Pons (tissue), 1 donor: ENCODE measurements at regions not wholly inside any gene's neighbourhood (a gene's known extent, or its start where the extent isn't known, plus 50 kb on each side); places are given as distances from the start of the nearest gene placed in this dataset.
"Not testable (repeated sequence)": the region's sequence is repeated elsewhere in the genome, so short reads cannot be mapped to it uniquely, and the experiment has no call there.

Experiments used
- DNase-seq: peaks from one replicate; pipeline ENCODE4 v3.0.0-alpha.2; 2016; ENCODE audit warnings: low spot score

DNA sequence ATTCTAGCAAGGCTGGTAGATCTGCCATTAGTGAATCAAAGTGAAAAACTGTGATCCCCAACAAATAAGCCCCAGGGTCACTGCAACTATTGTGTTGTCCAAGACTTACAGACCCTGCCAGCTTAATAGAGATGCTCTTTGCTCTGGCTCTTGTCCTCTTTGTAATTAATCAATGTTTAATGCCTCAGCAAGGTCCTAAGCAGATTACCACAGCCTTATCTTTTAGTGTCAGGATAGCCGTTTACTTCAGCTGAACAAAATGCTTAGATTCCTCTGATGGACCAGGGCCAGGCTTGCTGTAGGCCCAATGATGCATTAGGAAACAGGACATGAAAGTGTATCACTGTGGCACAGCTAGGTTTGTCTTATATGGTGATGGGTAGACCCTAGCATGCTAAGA, 353.3 kb downstream of the HACE1 start:
- no peak for DNase-seq

DNA sequence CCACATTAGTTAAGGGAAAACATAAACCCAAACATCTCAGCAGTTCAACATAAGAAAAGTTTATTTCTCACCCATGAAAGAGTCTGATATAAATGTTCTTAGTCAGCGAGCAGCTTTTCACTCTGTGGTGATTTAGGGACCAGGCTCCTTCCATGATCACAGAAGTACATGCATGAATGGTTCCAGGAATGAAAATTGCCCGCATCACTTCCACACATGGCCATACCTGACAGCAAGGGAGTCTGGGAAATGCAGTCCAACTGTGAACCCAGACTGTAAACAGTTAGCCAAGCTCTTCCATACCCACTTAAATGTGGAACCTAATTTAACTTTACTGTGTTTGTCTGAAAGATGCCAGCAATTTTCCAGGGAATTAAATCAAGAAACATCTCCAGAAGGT, 353.9 kb downstream of the HACE1 start:
- no peak for DNase-seq

DNA sequence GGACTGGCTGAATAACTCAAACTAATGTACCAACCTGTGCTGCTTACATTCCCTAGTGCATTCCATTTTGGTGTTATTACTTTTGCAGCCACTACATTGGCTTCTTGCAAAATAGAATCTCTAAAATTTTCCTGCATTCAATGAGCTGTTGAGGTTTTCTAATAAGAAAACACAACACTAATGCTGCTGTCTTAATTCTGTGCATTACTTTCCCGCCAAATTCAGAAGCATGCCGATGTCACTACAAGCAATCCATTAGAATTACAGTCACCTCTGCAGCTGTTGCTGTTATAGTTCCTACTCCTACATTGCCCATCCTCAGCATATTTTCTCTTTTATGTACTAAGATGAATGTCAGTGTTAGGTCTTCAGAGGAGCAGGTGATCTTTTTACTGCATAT, 359.5 kb downstream of the HACE1 start:
- DNase-seq: no peak

DNA sequence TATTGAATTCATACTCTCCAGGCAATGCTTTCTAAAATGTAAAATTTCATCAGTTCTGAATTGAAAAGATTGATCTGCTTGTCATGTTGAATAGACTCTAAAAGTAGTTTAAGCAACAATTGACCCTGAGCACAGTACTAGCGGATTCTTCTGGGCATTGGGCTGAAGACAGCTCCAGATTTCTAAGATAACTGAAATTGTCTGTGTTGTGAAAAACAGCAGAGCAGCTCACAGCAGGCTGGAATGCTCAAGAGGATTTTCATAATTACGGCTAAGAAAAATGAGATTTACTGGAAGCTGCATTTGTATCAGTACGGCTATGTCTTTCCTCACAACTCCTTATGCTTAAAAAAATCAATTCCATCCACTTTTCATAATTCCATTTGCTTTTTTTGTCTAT, 373.7 kb downstream of the HACE1 start:
- DNase-seq: no peak

DNA sequence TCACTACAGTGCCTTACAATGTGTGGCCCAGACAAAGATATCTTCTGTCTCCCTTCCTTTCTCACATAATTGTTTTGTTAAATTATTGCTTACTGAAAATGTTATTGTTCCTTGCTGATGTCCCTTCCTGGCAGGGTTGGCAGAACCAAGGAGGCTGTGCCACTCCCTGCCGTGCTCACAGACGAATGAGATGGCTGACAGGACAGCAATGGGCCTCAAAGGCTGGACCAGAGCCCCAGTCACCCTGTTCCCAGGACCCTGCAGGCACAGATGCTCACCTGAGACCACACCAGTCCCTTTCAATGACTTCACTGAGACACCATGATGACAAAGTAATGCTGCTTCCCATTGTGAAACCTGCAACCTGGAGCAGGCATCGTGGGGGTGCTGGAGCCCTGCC, 375.1 kb downstream of the HACE1 start:
- no peak for DNase-seq

DNA sequence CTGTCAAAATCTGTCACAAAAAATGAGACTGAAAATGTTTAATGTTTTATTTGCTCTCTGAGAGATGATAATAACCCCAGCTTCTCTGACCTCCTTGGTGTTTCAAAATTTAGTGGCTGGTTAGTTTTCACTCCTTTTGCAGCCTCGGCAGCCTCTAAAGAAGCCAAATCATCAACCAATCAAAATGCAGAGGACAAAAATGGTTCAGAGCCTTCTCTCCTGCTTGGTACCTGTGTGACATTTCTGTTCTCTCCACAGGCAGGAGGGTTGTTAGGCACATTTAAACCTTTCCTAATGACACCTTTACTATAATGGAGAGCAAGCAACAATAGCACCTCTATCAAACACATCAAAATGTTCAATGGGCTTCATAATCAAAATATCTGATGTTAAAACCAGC, 375.5 kb downstream of the HACE1 start:
- no peak for DNase-seq

DNA sequence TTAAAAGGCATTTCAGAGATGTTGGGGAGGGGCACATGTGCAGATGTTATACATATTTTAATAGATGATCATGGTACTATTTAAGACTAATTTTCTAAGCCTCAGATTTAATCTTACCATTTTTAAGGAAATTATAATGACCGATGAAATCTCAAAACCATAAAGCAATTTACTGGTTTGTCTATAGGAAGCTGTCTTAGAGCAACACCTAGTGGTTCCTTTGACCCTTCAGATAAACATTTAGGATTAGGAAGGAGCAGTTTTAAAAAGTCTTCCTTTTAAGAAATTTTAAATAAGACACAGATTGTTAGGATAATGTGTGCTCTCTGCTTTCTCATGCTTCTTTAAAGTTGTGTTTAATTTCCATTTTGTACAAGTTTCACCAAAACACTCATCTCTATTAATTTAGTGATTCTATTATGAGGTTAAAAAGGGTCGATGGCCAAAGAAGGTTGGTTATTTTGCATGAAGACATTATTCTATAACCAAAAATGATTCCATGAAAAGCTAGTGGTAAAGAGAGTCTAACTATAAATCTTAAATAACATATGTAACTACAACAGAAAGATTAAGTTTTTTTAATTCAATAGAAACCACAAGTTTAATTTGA, 376.4 kb downstream of the HACE1 start:
- no peak for DNase-seq

DNA sequence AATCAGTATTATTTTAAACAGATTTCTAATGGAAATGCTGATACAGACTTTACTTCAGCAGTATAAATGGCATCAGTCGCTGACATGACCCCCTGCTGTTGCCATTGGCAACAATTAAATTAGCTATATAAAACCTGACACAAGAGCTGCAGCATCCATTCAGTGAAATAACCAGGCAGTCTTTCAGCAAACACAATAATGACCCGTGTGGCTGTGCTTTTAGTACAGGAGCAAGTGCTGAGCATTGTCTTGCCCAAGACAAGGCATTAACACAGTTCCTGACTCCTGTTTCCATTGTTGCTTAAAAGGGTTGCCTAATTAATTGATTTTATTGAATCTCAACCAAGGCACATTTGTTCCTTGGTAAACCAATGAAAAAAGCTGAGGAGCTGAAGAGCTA, 382.1 kb downstream of the HACE1 start:
- no peak for DNase-seq

DNA sequence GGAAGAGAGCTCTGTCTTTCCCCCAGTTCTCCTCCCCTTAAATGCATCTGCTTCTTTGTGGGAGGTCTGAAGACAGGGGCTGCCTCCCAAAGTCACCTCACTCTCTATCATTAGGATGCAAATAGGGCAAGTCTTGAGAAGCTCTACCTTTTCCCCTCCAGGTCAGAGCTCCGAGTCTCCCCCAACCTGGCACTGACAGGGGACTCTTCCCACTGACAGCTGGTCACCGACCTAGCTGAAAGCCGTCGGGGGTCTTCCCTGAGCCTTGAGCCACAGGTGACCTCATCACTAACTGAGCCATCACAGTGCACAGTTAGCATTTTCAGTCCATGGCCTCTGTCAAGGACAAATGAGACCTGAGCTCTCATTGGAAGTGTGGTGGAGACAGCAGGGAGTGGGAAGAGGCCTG, 386.7 kb downstream of the HACE1 start:
- no peak for DNase-seq

DNA sequence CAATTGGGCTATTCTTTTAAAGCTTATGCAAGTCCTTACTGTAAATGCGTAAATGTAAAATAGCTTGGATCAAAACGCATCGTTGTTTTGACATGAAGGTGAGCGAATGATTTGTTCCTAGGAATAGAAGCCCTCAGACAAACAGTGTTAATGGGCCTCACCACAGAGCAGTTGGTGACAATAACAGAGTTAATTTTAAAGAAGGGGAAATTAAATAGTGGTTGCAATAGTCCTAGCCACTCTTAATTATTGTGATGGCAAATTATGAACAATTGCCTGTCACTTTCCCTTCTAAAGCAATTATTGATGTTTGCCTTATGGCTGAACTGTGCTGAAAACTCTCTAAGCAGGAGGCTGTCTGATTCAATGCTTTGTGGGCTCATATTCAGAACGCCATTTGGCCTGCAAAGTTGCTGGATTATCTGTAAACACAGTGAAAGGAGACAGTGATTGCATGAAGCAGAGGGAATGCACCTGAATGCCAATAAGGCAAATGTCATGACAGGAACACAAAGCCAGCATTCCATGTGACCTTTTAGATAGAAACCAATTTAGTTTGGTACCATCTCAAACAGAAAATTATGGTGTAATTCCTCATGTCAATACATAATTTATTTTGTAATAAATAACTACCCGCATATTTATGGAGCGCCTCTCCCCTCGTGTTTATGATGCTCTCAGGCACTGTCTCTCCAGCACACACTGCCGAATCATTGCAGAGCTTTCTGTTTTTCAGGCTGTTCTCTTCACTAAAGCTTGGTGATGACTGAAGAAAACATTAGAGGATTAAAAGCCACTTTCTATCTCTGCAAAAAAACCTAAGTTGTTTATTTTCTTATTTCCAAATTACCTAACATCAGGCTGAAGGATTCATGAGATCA, 387.5 kb downstream of the HACE1 start:
- peak; percentile 17 for DNase-seq

DNA sequence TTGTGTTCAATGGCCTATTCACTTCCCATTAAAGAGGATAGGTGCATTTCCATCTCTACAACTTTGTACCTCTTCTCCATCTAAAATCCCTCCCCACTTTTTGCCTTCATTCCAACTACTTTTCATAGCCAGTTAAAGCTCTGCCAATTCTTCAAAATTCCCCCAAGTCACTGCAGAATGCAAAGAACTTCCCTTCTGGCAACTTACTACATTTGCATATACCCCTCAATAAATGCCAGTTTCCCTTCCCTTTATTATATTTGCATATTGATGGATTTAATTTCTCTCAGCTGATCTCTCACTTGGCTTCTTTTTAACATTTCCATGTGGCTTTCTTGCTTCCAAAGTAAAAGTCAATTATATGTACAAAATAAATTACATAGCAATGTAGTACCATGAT, 393.4 kb downstream of the HACE1 start:
- DNase-seq: no peak

DNA sequence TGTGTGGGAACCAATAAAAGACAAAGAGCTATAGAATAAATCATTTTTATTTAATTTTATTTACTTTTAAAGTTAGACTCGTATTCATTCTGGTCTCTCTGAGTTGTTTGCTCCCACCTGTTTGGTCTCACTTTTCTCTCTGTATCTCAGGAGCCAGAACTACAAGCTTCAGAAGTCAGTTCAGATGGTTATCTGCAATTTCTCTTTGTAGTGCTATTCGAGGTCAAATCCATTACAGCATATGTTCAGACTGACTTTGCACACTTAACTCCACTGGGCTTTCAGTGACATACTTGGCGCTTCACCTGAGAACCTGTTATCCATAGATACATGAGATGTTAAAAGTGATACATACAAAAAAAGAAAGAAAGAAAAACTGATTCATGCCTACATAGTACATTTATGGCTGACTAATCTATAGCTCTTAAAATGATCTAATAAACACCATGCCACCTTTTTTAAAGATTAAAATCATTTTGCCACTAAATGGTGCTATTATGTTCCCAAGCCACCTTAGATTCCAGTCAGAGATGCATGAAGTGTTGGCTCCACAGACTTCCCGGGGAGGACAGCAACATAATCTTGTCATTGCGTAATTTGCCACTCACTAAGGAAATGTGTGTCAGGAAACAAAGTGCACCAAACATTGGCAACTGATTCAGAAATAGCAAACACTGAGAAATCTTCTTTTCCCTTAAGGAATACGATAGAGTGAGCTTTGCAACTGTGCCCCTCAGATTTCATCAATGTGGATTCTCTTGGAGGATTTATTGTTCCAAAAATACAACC, 396.7 kb downstream of the HACE1 start:
- no peak for DNase-seq

DNA sequence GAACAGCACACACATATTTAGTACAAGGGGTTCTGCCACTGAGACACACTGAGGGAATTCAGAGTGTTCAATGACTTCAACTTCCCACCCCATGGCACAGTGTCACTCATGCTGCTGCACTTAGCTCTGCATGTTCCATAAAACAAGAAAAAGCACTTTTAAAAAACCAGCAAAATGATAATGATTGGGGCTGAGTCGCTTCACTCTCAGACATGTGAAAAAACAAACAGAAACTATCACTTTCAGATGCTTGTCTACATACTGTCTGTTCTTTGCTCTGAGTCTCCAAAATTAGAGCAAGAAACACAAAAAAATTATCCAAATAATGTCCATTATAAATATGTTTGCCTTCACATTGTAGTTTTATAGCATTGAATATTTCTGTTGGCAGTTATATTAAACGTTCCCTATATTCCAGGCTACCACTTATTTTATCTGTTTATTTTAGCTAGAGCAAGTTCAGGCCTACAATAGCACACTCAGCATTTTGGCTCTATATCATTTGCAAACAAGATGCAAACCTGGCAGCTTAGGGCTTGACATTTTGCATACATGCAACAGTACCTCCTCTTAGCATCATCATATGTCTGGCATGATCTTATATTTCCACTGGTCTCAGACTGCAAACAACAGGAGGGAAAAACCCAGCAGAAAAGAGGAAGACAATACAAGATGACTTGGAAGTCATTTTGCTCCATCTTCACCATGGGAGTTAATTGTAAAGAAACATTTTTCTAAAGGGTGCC, 398.8 kb downstream of the HACE1 start:
- no peak for DNase-seq

DNA sequence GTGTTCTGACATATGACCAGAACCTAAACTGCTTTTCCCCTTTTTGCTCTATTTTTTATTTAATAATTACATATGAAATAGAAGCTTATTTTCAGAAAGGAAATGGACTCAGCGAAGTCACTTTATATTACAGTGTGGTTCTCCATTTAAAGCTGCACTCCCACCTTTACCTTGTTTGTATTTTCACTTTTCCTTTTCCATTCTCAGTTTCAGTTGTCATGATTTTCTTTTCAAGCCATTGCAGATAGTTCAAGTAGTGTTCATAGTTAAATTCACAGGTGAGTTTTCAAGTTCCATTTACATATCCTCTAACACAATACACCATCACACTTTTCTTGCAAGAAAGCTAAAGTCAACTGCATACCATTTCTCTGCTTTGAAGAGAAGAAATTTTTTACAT, 400.2 kb downstream of the HACE1 start:
- no peak for DNase-seq

DNA sequence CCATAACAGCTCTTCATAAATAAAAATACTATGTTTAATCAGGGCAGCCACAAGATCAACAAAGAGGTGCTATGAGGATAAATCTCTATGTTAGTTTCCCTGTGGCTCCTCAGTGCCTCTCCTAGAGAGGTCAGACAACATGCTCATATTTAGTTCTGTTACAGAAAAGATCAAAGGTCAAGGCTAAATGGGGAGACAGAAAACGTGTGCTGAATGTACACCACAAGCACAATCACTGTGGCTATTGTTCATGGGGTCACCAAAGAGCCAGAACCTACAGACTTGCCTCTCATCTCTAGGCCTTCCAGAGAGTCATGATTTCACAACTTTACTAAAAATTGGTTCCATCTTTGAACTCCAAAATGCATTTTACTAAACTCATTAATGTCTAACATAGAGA, 409.8 kb downstream of the HACE1 start:
- no peak for DNase-seq

DNA sequence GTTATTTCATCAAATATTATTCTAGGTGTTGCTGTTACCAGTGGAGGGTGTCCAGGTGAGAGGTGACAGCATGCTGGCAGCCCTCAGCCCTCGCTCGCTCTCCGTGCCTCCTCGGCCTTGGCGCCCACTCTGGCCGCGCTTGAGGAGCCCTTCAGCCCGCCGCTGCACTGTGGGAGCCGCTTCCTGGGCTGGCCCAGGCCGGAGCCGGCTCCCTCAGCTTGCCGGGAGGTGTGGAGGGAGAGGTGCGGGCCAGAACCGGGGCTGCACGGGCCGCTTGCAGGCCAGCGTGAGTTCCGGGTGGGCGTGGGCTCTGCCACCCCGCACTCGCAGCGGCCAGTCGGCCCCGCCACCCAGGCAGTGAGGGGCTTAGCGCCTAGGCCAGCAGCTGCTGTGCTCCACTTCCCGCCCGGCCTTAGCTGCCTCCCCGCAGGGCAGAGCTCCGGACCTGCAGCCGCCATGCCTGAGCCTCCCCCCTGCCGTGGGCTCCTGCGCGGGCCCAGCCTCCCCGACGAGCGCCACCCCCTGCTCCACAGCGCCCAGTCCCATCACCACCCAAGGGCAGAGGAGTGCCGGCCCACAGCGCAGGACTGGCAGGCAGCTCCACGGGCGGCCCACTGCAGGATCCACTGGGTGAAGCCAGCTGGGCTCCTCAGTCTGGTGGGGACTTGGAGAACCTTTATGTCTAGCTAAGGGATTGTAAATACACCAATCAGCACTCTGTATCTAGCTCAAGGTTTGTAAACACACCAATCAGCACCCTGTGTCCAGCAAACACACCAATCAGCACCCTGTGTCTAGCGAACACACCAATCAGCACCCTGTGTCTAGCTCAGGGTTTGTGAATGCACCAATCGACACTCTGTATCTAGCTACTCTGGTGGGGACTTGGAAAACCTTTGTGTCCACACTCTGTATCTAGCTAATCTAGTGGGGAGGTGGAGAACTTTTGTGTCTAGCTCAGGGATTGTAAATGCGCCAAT, 413.3 kb downstream of the HACE1 start:
- not testable (repeated sequence) for DNase-seq

DNA sequence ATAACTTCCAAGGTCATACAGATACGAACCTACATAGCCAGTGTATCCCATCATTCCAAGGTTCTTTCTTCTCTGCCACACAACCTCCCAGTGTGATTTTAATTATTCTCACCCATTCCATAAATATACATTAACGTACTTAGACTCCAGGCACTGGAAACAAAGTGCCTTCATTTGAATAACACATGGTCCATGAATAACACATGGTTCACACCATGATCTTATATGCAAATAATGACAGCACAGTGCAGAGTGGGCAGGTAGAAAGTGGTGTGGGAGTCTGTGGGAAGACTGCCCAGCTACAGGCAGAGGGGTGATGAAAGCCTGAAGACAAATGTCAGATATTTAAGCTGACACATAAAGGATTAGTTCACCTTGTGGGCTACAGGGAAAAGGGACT, 425.2 kb downstream of the HACE1 start:
- DNase-seq: no peak

DNA sequence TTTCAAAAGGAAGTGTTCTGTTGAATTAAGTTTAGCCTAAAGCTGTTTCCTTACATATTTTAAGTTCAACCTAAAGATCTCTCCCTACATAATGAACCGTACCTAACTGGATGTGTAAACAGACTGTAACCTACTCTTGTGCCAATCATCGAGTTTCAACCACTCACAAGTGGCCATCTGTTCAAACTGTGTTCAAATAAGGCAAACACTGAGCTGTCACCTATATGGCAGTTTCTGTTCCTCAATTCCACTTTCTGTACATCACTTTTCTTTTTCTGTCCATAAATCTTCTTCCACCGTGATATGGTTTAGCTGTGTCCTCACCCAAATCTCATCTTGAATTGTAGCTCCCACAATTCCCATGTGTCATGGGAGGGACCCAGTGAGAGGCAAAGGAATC, 428.6 kb downstream of the HACE1 start:
- DNase-seq: no peak

DNA sequence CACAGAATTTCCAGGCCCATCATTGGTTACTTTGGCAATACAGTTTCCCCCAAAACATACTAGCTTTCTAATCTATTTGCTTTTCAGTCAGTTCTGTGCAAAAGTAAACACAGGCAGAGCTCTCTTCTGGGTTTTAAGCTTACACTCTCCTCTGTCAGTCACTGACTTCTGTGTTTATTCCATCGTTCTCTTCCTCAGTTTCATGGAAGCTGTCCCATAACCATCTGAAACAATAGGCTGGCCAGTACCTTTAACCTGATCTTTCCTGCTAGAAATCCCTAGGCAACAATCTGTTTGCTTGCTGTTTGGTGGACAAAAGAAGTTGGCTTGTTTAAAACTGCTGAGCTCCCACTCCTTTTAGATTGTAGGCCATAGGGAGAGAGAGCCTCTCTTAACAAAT, 431.5 kb downstream of the HACE1 start:
- no peak for DNase-seq

DNA sequence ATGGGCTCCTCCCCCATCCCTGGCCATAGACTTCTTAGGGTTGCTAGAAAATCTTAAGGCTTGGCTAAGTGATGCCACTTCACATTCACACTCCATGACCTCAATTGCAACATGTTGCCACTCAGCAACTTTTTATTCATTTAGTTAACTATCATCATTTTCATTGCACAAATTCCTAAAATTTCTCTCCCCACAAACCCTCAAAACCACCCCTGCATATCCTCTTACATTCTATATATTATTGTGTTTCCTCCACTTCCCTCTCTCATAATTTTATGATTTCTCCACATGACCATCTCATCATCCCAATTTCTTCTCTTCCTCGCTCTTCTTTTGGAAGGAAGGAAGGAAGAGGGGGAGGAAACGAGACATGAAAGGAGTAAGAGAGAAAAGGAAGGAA, 436.0 kb downstream of the HACE1 start:
- DNase-seq: no peak

DNA sequence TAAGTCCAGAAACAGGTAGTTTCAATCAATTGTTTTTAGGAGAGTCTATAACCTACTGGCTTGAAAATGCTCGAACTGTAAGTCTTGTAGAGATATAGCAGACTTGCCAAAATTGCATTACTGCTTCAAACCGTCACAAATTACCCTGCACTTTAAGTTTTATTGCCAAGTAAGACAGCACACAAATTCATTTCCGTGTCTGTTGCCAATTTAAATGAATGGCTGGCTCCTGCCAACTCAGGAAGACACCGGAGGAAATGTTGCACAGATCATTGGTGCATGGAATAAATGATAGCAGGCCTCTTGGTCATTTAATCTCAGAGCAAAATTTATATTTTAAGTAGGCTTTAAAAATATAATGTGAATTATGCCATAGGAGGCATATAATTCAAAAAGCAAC, 438.1 kb downstream of the HACE1 start:
- no peak for DNase-seq
